H1 (cell line): ENCODE measurements at regions not wholly inside any gene's neighbourhood (a gene's known extent, or its start where the extent isn't known, plus 50 kb on each side); places are given as distances from the start of the nearest gene placed in this dataset.

Experiments used
- CHD2 ChIP-seq: IDR thresholded peaks from 2 replicates; pipeline ENCODE4 v1.6.1; 2012; ENCODE audit warnings: low read length, improper control_type of control experiment
- HDAC6 ChIP-seq: IDR thresholded peaks from one replicate; pipeline ENCODE4 v1.7.1; 2012; ENCODE audit warnings: low read depth, mild to moderate bottlenecking, inconsistent platforms, low read length, moderate library complexity
- JUND ChIP-seq: IDR thresholded peaks from 2 replicates; pipeline ENCODE4 v1.6.1; 2011; ENCODE audit warnings: mild to moderate bottlenecking, improper control_type of control experiment, low read length
- NRF1 ChIP-seq: IDR thresholded peaks from 2 replicates; pipeline ENCODE4 v1.6.1; 2011; ENCODE audit warnings: mild to moderate bottlenecking, low read depth, low read length, improper control_type of control experiment
- POLR2A ChIP-seq, 2 experiments: IDR thresholded peaks; 1 replicate in 1 of 2; 2 replicates in 1 of 2; pipeline ENCODE4 v1.6.1; 2011; ENCODE audit warnings: low read depth in 2 of 2, low read length in 2 of 2, mild to moderate bottlenecking in 2 of 2; ENCODE audit errors: control extremely low read depth in 1 of 2
- POLR2AphosphoS5 ChIP-seq: IDR thresholded peaks from 2 replicates; pipeline ENCODE4 v1.6.1; 2011; ENCODE audit warnings: low read depth, low read length
- RAD21 ChIP-seq, 2 experiments: IDR thresholded peaks in 1 of 2; conservative IDR thresholded peaks in 1 of 2; 2 replicates each; pipeline ENCODE4 v1.6.1; 2011; ENCODE audit warnings: low read depth in 2 of 2, low read length in 2 of 2, improper control_type of control experiment in 1 of 2, inconsistent platforms in 1 of 2, mild to moderate bottlenecking in 1 of 2, moderate library complexity in 1 of 2
- RFX5 ChIP-seq: IDR thresholded peaks from 2 replicates; pipeline ENCODE4 v1.6.1; 2011; ENCODE audit warnings: low read depth, low read length, improper control_type of control experiment, borderline replicate concordance
- RNF2 ChIP-seq: fragments of 200-900, 300-1000 bp; sonication (generic); IDR thresholded peaks from 2 replicates; pipeline ENCODE4 v1.7.1; 2016; ENCODE audit warnings: borderline replicate concordance, low read depth, mild to moderate bottlenecking, antibody characterized with exemption, low read length; ENCODE audit not compliant: poor library complexity, severe bottlenecking; ENCODE audit errors: missing control alignments
- SIN3A ChIP-seq, 2 experiments: IDR thresholded peaks in 1 of 2; conservative IDR thresholded peaks in 1 of 2; 2 replicates each; pipeline ENCODE4 v1.6.1; 2011 to 2012; ENCODE audit warnings: low read length in 2 of 2, improper control_type of control experiment in 1 of 2, low read depth in 1 of 2, mild to moderate bottlenecking in 1 of 2
- TF ChIP-seq, protein P1 (sequence below), 3 experiments: IDR thresholded peaks; 1 replicate in 2 of 3; 2 replicates in 1 of 3; pipeline versions ENCODE4 v1.5.1 to v1.6.1; 2011; ENCODE audit warnings: low read length in 3 of 3, mild to moderate bottlenecking in 3 of 3, inconsistent platforms in 2 of 3, low read depth in 1 of 3, moderate library complexity in 1 of 3; ENCODE audit not compliant: insufficient read depth in 1 of 3; ENCODE audit errors: control extremely low read depth in 1 of 3
- TF ChIP-seq, protein P2 (sequence below): IDR thresholded peaks from 2 replicates; pipeline ENCODE4 v1.6.1; 2011; ENCODE audit warnings: low read length, improper control_type of control experiment

DNA sequence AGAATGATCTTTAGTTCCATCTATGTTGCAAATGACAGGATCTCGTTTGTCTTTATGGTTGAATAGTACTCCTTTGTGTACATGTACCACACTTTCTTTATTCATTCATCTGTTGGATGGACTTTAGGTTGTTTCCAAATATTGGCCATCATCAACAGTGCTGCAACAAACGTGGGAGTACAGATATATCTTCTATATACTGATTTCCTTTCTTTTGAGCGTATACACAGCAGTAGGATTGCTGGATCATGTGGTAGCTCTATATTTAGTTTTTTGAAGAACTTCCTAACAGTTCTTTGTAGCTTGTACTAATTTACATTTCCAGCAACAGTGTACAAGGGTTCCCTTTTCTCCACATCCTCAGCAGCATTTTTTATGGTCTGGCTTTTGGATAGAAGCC lies 407.5 kb upstream of the ANO5 start:
- TF ChIP-seq CHD2: no peak
- TF ChIP-seq, protein P1, sequence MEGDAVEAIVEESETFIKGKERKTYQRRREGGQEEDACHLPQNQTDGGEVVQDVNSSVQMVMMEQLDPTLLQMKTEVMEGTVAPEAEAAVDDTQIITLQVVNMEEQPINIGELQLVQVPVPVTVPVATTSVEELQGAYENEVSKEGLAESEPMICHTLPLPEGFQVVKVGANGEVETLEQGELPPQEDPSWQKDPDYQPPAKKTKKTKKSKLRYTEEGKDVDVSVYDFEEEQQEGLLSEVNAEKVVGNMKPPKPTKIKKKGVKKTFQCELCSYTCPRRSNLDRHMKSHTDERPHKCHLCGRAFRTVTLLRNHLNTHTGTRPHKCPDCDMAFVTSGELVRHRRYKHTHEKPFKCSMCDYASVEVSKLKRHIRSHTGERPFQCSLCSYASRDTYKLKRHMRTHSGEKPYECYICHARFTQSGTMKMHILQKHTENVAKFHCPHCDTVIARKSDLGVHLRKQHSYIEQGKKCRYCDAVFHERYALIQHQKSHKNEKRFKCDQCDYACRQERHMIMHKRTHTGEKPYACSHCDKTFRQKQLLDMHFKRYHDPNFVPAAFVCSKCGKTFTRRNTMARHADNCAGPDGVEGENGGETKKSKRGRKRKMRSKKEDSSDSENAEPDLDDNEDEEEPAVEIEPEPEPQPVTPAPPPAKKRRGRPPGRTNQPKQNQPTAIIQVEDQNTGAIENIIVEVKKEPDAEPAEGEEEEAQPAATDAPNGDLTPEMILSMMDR (IDR thresholded peaks at IDR 0.05; ENCODE audit: control extremely low read depth in 1 of 3, insufficient read depth in 1 of 3, low read depth in 1 of 3, low read length in 3 of 3): no peak
- TF ChIP-seq HDAC6: no peak
- TF ChIP-seq JUND: no peak
- TF ChIP-seq RAD21 (IDR thresholded peaks at IDR 0.05 in 1 of 2, conservative IDR thresholded peaks at IDR 0.05 in 1 of 2; ENCODE audit: low read depth in 2 of 2, low read length in 2 of 2): no peak
- no peak for TF ChIP-seq POLR2A (IDR thresholded peaks at IDR 0.05; ENCODE audit: control extremely low read depth in 1 of 2, low read depth in 2 of 2, low read length in 2 of 2)
- TF ChIP-seq RNF2: no peak
- no peak for TF ChIP-seq RFX5
- TF ChIP-seq NRF1: no peak
- TF ChIP-seq SIN3A (conservative IDR thresholded peaks at IDR 0.05 in 1 of 2, IDR thresholded peaks at IDR 0.05 in 1 of 2; ENCODE audit: low read depth in 1 of 2, low read length in 2 of 2): no peak
- TF ChIP-seq, protein P2, sequence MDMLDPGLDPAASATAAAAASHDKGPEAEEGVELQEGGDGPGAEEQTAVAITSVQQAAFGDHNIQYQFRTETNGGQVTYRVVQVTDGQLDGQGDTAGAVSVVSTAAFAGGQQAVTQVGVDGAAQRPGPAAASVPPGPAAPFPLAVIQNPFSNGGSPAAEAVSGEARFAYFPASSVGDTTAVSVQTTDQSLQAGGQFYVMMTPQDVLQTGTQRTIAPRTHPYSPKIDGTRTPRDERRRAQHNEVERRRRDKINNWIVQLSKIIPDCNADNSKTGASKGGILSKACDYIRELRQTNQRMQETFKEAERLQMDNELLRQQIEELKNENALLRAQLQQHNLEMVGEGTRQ: no peak
- no peak for TF ChIP-seq POLR2AphosphoS5
